Breast epithelium (tissue), 3 donors: ENCODE measurements at regions not wholly inside any gene's neighbourhood (a gene's known extent, or its start where the extent isn't known, plus 50 kb on each side); places are given as distances from the start of the nearest gene placed in this dataset.

Experiments used
- POLR2A ChIP-seq: fragments of 450-650 bp; IDR thresholded peaks from one replicate; pipeline ENCODE4 v1.6.1; 2016; ENCODE audit warnings: antibody characterized with exemption, mild to moderate bottlenecking, moderate library complexity
- POLR2AphosphoS5 ChIP-seq, 3 donors: sonication (generic); formaldehyde crosslinking; IDR thresholded peaks; one replicate each; pipeline ENCODE4 v1.6.1; 2017; ENCODE audit warnings: antibody characterized with exemption in 3 of 3
- TF ChIP-seq, protein P1 (sequence below), 3 donors: fragments of 450-650 bp; IDR thresholded peaks; one replicate each; pipeline ENCODE4 v1.5.1; 2016 to 2017; ENCODE audit warnings: antibody characterized with exemption in 3 of 3, mild to moderate bottlenecking in 3 of 3, moderate library complexity in 3 of 3

DNA sequence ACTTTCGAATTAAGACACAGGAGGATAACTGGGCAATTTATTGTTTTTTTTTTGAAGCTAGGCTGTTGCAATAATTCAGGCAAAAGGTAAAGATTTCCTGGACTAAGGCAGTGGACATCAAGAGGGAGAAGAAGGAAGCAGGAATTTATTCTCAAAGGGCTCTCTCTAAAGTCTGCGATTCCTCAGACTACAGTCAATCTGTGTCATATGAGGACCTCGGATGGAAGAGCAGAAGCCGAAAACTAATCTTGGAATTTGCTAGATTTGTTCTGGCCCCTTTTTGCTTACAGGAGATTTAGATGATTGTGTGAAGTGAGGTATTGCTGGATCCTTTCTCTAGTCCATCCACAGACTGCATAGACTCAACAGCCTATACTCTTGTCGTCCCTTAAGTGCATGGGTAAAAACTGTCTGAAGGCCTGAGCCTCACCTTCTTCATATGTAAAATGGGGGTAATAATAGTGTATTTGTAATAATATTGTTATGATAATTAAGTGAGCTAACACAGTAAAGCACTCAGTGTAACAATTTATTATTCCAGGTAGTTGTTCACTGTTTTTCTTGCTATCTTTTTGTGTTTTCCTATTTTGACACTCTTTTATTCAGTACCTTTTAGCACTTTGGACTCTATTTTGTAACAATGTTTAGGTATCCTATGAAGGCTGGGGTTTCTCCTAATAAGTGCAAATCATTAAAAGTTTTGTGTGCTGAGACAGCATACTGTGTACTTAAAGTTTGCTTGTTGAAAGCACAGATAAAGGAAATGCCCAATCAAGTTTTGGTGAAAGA lies 54.2 kb upstream of the NT5C1B start:
- TF ChIP-seq, protein P1, sequence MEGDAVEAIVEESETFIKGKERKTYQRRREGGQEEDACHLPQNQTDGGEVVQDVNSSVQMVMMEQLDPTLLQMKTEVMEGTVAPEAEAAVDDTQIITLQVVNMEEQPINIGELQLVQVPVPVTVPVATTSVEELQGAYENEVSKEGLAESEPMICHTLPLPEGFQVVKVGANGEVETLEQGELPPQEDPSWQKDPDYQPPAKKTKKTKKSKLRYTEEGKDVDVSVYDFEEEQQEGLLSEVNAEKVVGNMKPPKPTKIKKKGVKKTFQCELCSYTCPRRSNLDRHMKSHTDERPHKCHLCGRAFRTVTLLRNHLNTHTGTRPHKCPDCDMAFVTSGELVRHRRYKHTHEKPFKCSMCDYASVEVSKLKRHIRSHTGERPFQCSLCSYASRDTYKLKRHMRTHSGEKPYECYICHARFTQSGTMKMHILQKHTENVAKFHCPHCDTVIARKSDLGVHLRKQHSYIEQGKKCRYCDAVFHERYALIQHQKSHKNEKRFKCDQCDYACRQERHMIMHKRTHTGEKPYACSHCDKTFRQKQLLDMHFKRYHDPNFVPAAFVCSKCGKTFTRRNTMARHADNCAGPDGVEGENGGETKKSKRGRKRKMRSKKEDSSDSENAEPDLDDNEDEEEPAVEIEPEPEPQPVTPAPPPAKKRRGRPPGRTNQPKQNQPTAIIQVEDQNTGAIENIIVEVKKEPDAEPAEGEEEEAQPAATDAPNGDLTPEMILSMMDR (IDR thresholded peaks at IDR 0.05), result no peak
- TF ChIP-seq POLR2A, result no peak
- no peak for TF ChIP-seq POLR2AphosphoS5 (IDR thresholded peaks at IDR 0.05)
